Body of pancreas (tissue), 4 donors: ENCODE measurements at regions not wholly inside any gene's neighbourhood (a gene's known extent, or its start where the extent isn't known, plus 50 kb on each side); places are given as distances from the start of the nearest gene placed in this dataset.

Experiments used
- POLR2A ChIP-seq, 3 donors: fragments of 450-650 bp; IDR thresholded peaks; one replicate each; pipeline ENCODE4 v1.6.1; 2016; ENCODE audit warnings: antibody characterized with exemption in 3 of 3, mild to moderate bottlenecking in 2 of 3
- TF ChIP-seq, protein P1 (sequence below), 7 experiments: fragments of 450-650 bp in 4 of 7; fragments of 200-600 bp in 3 of 7; sonication (generic) in 3 of 7; IDR thresholded peaks; one replicate each; pipeline ENCODE4 v1.5.1; 2016 to 2019; ENCODE audit warnings: antibody characterized with exemption in 7 of 7

DNA sequence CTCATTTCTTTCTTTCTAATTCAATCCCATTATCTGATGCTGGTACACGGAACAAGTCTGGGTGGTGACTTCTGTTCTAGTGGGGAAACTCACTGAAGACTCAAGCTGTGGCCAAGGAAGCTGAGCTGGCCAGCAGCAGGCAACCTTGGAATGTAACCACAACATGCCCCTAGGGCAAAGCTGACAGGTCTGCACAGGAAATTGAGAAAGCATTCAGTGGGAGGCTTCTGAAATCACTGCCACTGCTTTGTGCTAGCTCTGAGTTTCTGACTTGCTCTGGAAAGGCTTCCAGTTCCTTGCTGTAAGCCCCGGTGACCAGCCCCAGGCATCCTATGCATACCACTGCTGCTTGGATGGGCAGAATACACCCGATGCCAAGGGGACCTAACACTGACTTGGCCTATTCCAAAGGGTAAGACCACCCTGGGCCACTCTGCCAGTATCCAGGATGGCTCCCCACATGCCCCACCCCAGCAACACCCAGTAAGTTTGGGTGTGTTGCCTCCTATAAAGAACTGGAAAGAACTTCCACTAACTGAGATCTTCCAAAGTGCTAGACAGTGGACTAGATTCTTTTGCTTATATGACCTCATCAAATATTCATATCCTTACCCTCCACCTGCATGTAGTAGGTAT is 84.5 kb upstream of the CDKN3 start:
- TF ChIP-seq, protein P1, sequence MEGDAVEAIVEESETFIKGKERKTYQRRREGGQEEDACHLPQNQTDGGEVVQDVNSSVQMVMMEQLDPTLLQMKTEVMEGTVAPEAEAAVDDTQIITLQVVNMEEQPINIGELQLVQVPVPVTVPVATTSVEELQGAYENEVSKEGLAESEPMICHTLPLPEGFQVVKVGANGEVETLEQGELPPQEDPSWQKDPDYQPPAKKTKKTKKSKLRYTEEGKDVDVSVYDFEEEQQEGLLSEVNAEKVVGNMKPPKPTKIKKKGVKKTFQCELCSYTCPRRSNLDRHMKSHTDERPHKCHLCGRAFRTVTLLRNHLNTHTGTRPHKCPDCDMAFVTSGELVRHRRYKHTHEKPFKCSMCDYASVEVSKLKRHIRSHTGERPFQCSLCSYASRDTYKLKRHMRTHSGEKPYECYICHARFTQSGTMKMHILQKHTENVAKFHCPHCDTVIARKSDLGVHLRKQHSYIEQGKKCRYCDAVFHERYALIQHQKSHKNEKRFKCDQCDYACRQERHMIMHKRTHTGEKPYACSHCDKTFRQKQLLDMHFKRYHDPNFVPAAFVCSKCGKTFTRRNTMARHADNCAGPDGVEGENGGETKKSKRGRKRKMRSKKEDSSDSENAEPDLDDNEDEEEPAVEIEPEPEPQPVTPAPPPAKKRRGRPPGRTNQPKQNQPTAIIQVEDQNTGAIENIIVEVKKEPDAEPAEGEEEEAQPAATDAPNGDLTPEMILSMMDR (IDR thresholded peaks at IDR 0.05) = no peak
- TF ChIP-seq POLR2A (IDR thresholded peaks at IDR 0.05) = no peak
